Thoracic aorta (tissue), 2 donors: ENCODE measurements at regions not wholly inside any gene's neighbourhood (a gene's known extent, or its start where the extent isn't known, plus 50 kb on each side); places are given as distances from the start of the nearest gene placed in this dataset.

Experiments used
- ATAC-seq: fragments of 150-250 bp; one replicate; pipeline ENCODE4 v1.8.0; 2017; ENCODE audit warnings: low read depth; ENCODE audit not compliant: insufficient number of reproducible peaks, low FRiP score
- DNase-seq: peaks from one replicate; pipeline ENCODE4 v3.0.0-alpha.2; 2020; ENCODE audit warnings: low spot score
- H3K27ac ChIP-seq, 2 donors: fragments of 200-600 bp; sonication (generic); 1 replicate in 1 of 2; 2 replicates in 1 of 2; pipeline ENCODE4 v1.5.1; 2016; ENCODE audit warnings: mild to moderate bottlenecking in 2 of 2, moderate library complexity in 2 of 2
- H3K27me3 ChIP-seq: fragments of 200-600 bp; sonication (generic); replicated peaks from 2 replicates; pipeline ENCODE4 v1.6.0; 2016; ENCODE audit warnings: mild to moderate bottlenecking; ENCODE audit not compliant: insufficient read depth
- H3K36me3 ChIP-seq: fragments of 200-600 bp; sonication (generic); one replicate; pipeline ENCODE4 v1.5.1; 2016
- H3K4me1 ChIP-seq, 2 donors: fragments of 200-600 bp; sonication (generic); 1 replicate in 1 of 2; 2 replicates in 1 of 2; pipeline versions ENCODE4 v1.5.1 to v1.6.0; 2016; ENCODE audit warnings: low read depth in 2 of 2, mild to moderate bottlenecking in 1 of 2; ENCODE audit not compliant: control insufficient read depth in 1 of 2
- H3K4me3 ChIP-seq: fragments of 200-600 bp; sonication (generic); 2 replicates; pipeline ENCODE4 v1.5.1; 2016; ENCODE audit warnings: mild to moderate bottlenecking
- H3K9me3 ChIP-seq: fragments of 200-600 bp; sonication (generic); 2 replicates; pipeline ENCODE4 v1.5.1; 2016
- CTCF ChIP-seq: fragments of 200-600 bp; sonication (generic); IDR thresholded peaks from one replicate; pipeline ENCODE4 v1.5.1; 2019; ENCODE audit warnings: antibody characterized with exemption

GRCh38 chr1:229950908-229951307, 116.1 kb upstream of the GALNT2 start:
- no peak for TF ChIP-seq CTCF
- Histone ChIP-seq H3K4me1 (no peaks in the 10 kb centered on the region), H3K27ac (no peak overlapping the region), H3K27me3 (no peaks in the 10 kb centered on the region), H3K9me3 (no peaks in the 10 kb centered on the region), H3K4me3 (no peak overlapping the region), H3K36me3 (no peaks in the 10 kb centered on the region)
- no peak for DNase-seq
- no peak for ATAC-seq

- ATAC-seq (no peak), DNase-seq (no peak)
- Histone ChIP-seq H3K4me1 (no peaks in the 10 kb centered on the region), H3K4me3 (no peak overlapping the region), H3K27ac (no peak overlapping the region), H3K27me3 (no peaks in the 10 kb centered on the region), H3K36me3 (no peaks in the 10 kb centered on the region), H3K9me3 (no peaks in the 10 kb centered on the region)
- TF ChIP-seq CTCF: no peak
Measured at GRCh38 chr1:229951856-229952534, 115.0 kb upstream of the GALNT2 start.

- no peak for DNase-seq
- Histone ChIP-seq H3K27ac (no peak overlapping the region), H3K4me3 (no peak overlapping the region), H3K9me3 (no peaks in the 10 kb centered on the region), H3K27me3 (no peaks in the 10 kb centered on the region), H3K4me1 (no peaks in the 10 kb centered on the region), H3K36me3 (no peaks in the 10 kb centered on the region)
- TF ChIP-seq CTCF: no peak
- no peak for ATAC-seq
Measured at GRCh38 chr1:229952670-229953520, 114.1 kb upstream of the GALNT2 start.

- TF ChIP-seq CTCF: no peak
- Histone ChIP-seq H3K9me3 (no peaks in the 10 kb centered on the region), H3K27me3 (no peaks in the 10 kb centered on the region), H3K4me3 (no peak overlapping the region), H3K36me3 (no peaks in the 10 kb centered on the region), H3K4me1 (no peaks in the 10 kb centered on the region), H3K27ac (no peak overlapping the region)
- no peak for ATAC-seq
- no peak for DNase-seq
Measured at GRCh38 chr1:229953736-229954326, 113.2 kb upstream of the GALNT2 start.

- Histone ChIP-seq H3K36me3 (no peaks in the 10 kb centered on the region), H3K27me3 (no peaks in the 10 kb centered on the region), H3K4me3 (no peak overlapping the region), H3K27ac (no peak overlapping the region), H3K4me1 (no peaks in the 10 kb centered on the region), H3K9me3 (no peaks in the 10 kb centered on the region)
- ATAC-seq (no peak), DNase-seq (no peak)
- no peak for TF ChIP-seq CTCF
Measured at GRCh38 chr1:229964281-229964680, 102.8 kb upstream of the GALNT2 start.
